ENCODE measurements at regions not wholly inside any gene's neighbourhood (a gene's known extent, or its start where the extent isn't known, plus 50 kb on each side); places are given as distances from the start of the nearest gene placed in this dataset.

DNA sequence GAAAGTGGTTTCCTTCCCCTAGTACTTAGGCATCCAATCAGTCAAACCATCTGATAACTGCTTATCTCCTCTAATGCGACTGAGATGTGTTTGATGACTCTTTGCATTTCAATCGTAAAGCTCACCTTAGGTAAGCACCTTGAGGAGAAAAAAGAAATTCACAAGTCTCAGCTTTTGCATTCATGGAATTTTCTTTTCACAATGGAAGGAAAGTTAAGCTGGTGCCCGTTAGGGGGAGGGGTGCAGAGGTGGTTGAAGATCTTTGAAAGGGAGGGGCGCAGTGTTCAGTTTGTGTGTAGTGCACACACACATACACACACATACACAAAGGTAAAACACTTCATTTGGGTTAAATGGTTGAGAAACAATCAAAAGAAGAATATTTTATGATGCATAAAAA lies 87.1 kb upstream of the SALL4 start:
- Histone ChIP-seq H3K27me3 (ENCODE audit: insufficient read depth, low read length) (no peaks in the 10 kb centered on the region), H4K20me1 (ENCODE audit: insufficient read depth, low read length) (no peaks in the 10 kb centered on the region), H3K27ac (ENCODE audit: low read depth, low read length, poor library complexity, severe bottlenecking) (no peak overlapping the region), H3K9me3 (ENCODE audit: low read length) (no peaks in the 10 kb centered on the region), H3K9me2 (ENCODE audit: low read depth, low read length) (no peaks in the 10 kb centered on the region), H3K4me3 (ENCODE audit: low read depth, low read length, poor library complexity, severe bottlenecking) (no peak overlapping the region), H3K4me1 (ENCODE audit: insufficient read depth, low read length, severe bottlenecking) (no peaks in the 10 kb centered on the region), H3F3A (ENCODE audit: insufficient read depth, low read length) (no peaks in the 10 kb centered on the region), H2AFZ (ENCODE audit: low read length) (no peak overlapping the region), H3K9ac (ENCODE audit: low read length) (no peak overlapping the region), H3K79me2 (ENCODE audit: insufficient read depth, low read length) (no peaks in the 10 kb centered on the region), H3K4me2 (ENCODE audit: low read length) (no peak overlapping the region), H3K36me3 (ENCODE audit: insufficient read depth, low read length) (no peaks in the 10 kb centered on the region)
- TF ChIP-seq, protein P1, sequence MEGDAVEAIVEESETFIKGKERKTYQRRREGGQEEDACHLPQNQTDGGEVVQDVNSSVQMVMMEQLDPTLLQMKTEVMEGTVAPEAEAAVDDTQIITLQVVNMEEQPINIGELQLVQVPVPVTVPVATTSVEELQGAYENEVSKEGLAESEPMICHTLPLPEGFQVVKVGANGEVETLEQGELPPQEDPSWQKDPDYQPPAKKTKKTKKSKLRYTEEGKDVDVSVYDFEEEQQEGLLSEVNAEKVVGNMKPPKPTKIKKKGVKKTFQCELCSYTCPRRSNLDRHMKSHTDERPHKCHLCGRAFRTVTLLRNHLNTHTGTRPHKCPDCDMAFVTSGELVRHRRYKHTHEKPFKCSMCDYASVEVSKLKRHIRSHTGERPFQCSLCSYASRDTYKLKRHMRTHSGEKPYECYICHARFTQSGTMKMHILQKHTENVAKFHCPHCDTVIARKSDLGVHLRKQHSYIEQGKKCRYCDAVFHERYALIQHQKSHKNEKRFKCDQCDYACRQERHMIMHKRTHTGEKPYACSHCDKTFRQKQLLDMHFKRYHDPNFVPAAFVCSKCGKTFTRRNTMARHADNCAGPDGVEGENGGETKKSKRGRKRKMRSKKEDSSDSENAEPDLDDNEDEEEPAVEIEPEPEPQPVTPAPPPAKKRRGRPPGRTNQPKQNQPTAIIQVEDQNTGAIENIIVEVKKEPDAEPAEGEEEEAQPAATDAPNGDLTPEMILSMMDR (IDR thresholded peaks at IDR 0.05; ENCODE audit: low read length): no peak
- TF ChIP-seq EZH2 (IDR thresholded peaks at IDR 0.05; ENCODE audit: borderline replicate concordance, low read length): no peak

DNA sequence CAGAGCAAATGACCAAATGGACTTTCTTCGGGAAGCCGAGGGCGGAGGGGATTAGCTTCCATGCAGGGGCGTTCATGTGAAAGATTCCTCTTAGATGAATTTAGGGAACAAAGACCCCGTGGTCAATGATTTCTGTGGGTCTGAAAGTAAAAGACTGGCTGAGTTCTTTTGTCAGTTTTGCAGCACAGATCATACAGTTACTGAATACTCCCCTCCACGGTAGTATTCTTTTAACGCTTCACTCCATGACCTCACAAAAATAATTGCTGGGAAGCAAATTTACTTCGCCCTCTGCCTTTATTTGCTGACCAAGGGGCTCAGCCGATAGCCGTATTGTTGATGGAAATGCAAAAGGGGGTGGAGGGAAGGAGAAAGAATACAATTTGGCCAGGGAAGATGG lies 86.0 kb upstream of the SALL4 start:
- no peaks in the 10 kb centered on the region for H3K4me1 ChIP-seq (ENCODE audit: insufficient read depth, low read length, severe bottlenecking)
- H2AFZ ChIP-seq (ENCODE audit: low read length): no peak overlapping the region
- H3K4me3 ChIP-seq (ENCODE audit: low read depth, low read length, poor library complexity, severe bottlenecking): no peak overlapping the region
- H3K9me3 ChIP-seq (ENCODE audit: low read length): no peaks in the 10 kb centered on the region
- TF ChIP-seq EZH2 (IDR thresholded peaks at IDR 0.05; ENCODE audit: borderline replicate concordance, low read length): no peak
- TF ChIP-seq, protein P1 (IDR thresholded peaks at IDR 0.05; ENCODE audit: low read length): no peak
- H3K9ac ChIP-seq (ENCODE audit: low read length): no peak overlapping the region
- no peaks in the 10 kb centered on the region for H3K79me2 ChIP-seq (ENCODE audit: insufficient read depth, low read length)
- H3K9me2 ChIP-seq (ENCODE audit: low read depth, low read length): no peaks in the 10 kb centered on the region
- no peaks in the 10 kb centered on the region for H3K27me3 ChIP-seq (ENCODE audit: insufficient read depth, low read length)
- no peaks in the 10 kb centered on the region for H4K20me1 ChIP-seq (ENCODE audit: insufficient read depth, low read length)
- H3K27ac ChIP-seq (ENCODE audit: low read depth, low read length, poor library complexity, severe bottlenecking): no peak overlapping the region
- H3K4me2 ChIP-seq (ENCODE audit: low read length): no peak overlapping the region
- H3K36me3 ChIP-seq (ENCODE audit: insufficient read depth, low read length): no peaks in the 10 kb centered on the region
- no peaks in the 10 kb centered on the region for H3F3A ChIP-seq (ENCODE audit: insufficient read depth, low read length)

DNA sequence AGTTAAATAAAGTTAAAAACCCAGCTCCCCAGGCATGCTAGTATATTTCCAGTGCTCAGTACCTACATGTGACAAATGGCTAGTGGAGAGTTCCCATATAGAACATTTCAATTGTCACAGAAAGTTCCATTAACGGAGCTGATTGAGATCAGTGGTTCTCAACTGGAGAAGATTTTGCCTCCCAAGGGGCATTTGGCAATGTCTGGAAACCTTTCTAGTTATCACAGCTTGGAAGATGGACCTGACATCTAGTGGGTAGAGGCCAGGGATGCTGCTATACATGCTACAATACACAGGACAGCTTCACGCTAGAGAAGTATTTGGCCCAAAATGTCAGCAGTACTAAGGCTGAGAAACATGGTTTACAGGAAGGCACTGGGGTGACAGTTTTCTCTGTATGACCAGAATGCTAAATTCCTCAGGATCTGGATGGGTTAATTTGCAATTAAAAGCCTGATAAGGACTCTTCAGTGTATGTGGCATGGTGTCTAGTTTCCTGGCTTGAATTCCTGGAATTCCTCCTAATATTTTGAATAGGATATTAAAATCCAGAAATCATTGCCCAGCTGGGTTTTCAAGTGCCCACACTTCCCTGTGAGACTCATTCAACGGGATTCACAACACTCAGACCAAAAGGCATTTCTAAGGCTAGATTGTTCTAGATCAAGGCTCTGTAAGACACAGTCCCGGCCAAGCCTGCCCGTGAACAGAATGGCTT lies 84.7 kb upstream of the SALL4 start:
- Histone ChIP-seq H3K79me2 (ENCODE audit: insufficient read depth, low read length) (no peaks in the 10 kb centered on the region), H3K4me2 (ENCODE audit: low read length) (no peak overlapping the region), H3K9me2 (ENCODE audit: low read depth, low read length) (no peaks in the 10 kb centered on the region), H4K20me1 (ENCODE audit: insufficient read depth, low read length) (no peaks in the 10 kb centered on the region), H3F3A (ENCODE audit: insufficient read depth, low read length) (no peaks in the 10 kb centered on the region), H3K27me3 (ENCODE audit: insufficient read depth, low read length) (no peaks in the 10 kb centered on the region), H3K4me1 (ENCODE audit: insufficient read depth, low read length, severe bottlenecking) (no peaks in the 10 kb centered on the region), H3K27ac (ENCODE audit: low read depth, low read length, poor library complexity, severe bottlenecking) (no peak overlapping the region), H3K4me3 (ENCODE audit: low read depth, low read length, poor library complexity, severe bottlenecking) (no peak overlapping the region), H2AFZ (ENCODE audit: low read length) (no peak overlapping the region), H3K9me3 (ENCODE audit: low read length) (no peaks in the 10 kb centered on the region), H3K36me3 (ENCODE audit: insufficient read depth, low read length) (no peaks in the 10 kb centered on the region), H3K9ac (ENCODE audit: low read length) (no peak overlapping the region)
- no peak for TF ChIP-seq EZH2 (IDR thresholded peaks at IDR 0.05; ENCODE audit: borderline replicate concordance, low read length)
- TF ChIP-seq, protein P1 (IDR thresholded peaks at IDR 0.05; ENCODE audit: low read length): no peak

All from OCI-LY1 (cell line).